HepG2 (cell line): ENCODE measurements at regions not wholly inside any gene's neighbourhood (a gene's known extent, or its start where the extent isn't known, plus 50 kb on each side); places are given as distances from the start of the nearest gene placed in this dataset.

Experiments used
- ATAC-seq: fragments of 200-7000 bp; cut with Tn5 transposase; 3 replicates; pipeline ENCODE4 v1.9.1; 2020; ENCODE audit warnings: mild to moderate bottlenecking, moderate library complexity
- BruUV-seq: library from RNA; stranded (reverse); fragments of 400-500 nt; replicated peaks from 2 replicates; lab custom pipeline; 2021; lab: Mats Ljungman, UMichigan
- CTCF ChIA-PET: fragments of 300-600 bp; formaldehyde crosslinking; extraction: SDS; loops from one replicate; lab custom pipeline; 2021; ENCODE audit warnings: low total read pairs, inconsistent platforms, low intra/inter-chr PET ratio; lab: Yijun Ruan, JAX
- POLR2A ChIA-PET: fragments of 350-600 bp; sonication (Branson Sonifier 250); formaldehyde crosslinking; loops from one replicate; lab custom pipeline; 2020; ENCODE audit warnings: antibody characterized with exemption, inconsistent platforms; lab: Yijun Ruan, JAX
- DNase-seq: peaks from one replicate; pipeline ENCODE4 v3.0.0-alpha.2; 2015; ENCODE audit warnings: low spot score
- FAIRE-seq: peaks from 3 replicates; lab custom pipeline; 2011; peaks lifted over from hg19 to GRCh38; lab: Jason Lieb, UNC
- H2AFZ ChIP-seq: one replicate; pipeline ENCODE4 v1.6.1; 2011; ENCODE audit warnings: low read length, inconsistent platforms
- H3K27ac ChIP-seq: fragments of 300-600 bp; 3 replicates; pipeline ENCODE4 v1.8.0; 2011; ENCODE audit warnings: mixed run types, mild to moderate bottlenecking, mixed read lengths, low read length, inconsistent platforms; ENCODE audit not compliant: insufficient read depth; ENCODE audit errors: extremely low read length
- H3K27me3 ChIP-seq, 2 experiments: fragments of 200-600 bp in 1 of 2; 2 replicates in 1 of 2; 3 replicates in 1 of 2; pipeline versions ENCODE4 v1.6.0 to v1.8.0; 2011; ENCODE audit warnings: low read length in 2 of 2, mild to moderate bottlenecking in 2 of 2, moderate library complexity in 2 of 2, inconsistent platforms in 1 of 2; ENCODE audit not compliant: insufficient read depth in 2 of 2, control insufficient read depth in 1 of 2
- H3K36me3 ChIP-seq, 2 experiments: fragments of 200-600 bp in 1 of 2; replicated peaks in 1 of 2; 2 replicates in 1 of 2; 3 replicates in 1 of 2; pipeline versions ENCODE4 v1.5.1 to v1.8.0; 2011; ENCODE audit warnings: low read length in 2 of 2, inconsistent platforms in 1 of 2; ENCODE audit not compliant: insufficient read depth in 2 of 2, control insufficient read depth in 1 of 2
- H3K4me1 ChIP-seq: 2 replicates; pipeline ENCODE4 v1.5.1; 2012; ENCODE audit warnings: low read length, inconsistent platforms; ENCODE audit not compliant: insufficient read depth
- H3K4me2 ChIP-seq: 2 replicates; pipeline ENCODE4 v1.6.0; 2011; ENCODE audit warnings: low read depth, low read length, inconsistent platforms
- H3K4me3 ChIP-seq, 3 experiments: fragments of 200-600 bp in 1 of 3; sonication (generic), shearing (Covaris generic) in 1 of 3; replicated peaks in 1 of 3; 2 replicates each; pipeline ENCODE4 v1.5.1; 2011 to 2016; ENCODE audit warnings: low read length in 3 of 3, inconsistent platforms in 2 of 3, low read depth in 2 of 3, mild to moderate bottlenecking in 2 of 3, control low read depth in 1 of 3, mixed read lengths in 1 of 3; ENCODE audit not compliant: insufficient read depth in 1 of 3
- H3K79me2 ChIP-seq: one replicate; pipeline ENCODE4 v1.6.1; 2011; ENCODE audit warnings: low read length, inconsistent platforms; ENCODE audit not compliant: insufficient read depth
- H3K9ac ChIP-seq: 2 replicates; pipeline ENCODE4 v1.6.0; 2011; ENCODE audit warnings: mild to moderate bottlenecking, low read depth, low read length, inconsistent platforms; ENCODE audit not compliant: insufficient read depth
- H3K9me3 ChIP-seq: 2 replicates; pipeline ENCODE4 v1.5.1; 2012; ENCODE audit warnings: mild to moderate bottlenecking, low read length
- H4K20me1 ChIP-seq: 2 replicates; pipeline ENCODE4 v1.6.0; 2011; ENCODE audit warnings: inconsistent platforms, mild to moderate bottlenecking, low read length, moderate library complexity; ENCODE audit not compliant: insufficient read depth
- BRF2 ChIP-seq: sonication (generic); formaldehyde crosslinking; IDR thresholded peaks from 2 replicates; pipeline ENCODE4 v1.8.1; 2022; ENCODE audit warnings: mild to moderate bottlenecking, missing genetic modification reagents
- FOSL1 ChIP-seq: sonication (generic); formaldehyde crosslinking; IDR thresholded peaks from 2 replicates; pipeline ENCODE4 v1.9.0; 2021; ENCODE audit warnings: missing genetic modification reagents, borderline replicate concordance
- MED8 ChIP-seq: sonication (generic); formaldehyde crosslinking; IDR thresholded peaks from 2 replicates; pipeline ENCODE4 v1.8.1; 2023; ENCODE audit warnings: mild to moderate bottlenecking, missing genetic modification reagents; ENCODE audit not compliant: insufficient replicate concordance
- NR2C2 ChIP-seq: sonication (generic); formaldehyde crosslinking; IDR thresholded peaks from 2 replicates; pipeline ENCODE4 v1.4.0; 2020; ENCODE audit warnings: missing genetic modification reagents, mild to moderate bottlenecking, moderate library complexity, borderline replicate concordance
- RARG ChIP-seq: sonication (generic); formaldehyde crosslinking; IDR thresholded peaks from 2 replicates; pipeline ENCODE4 v1.4.0; 2020; ENCODE audit warnings: low read depth, mild to moderate bottlenecking, missing genetic modification reagents
- TBX3 ChIP-seq: fragments of 450-650 bp; IDR thresholded peaks from 2 replicates; pipeline ENCODE4 v1.6.1; 2017; ENCODE audit warnings: antibody characterized with exemption, mild to moderate bottlenecking, inconsistent platforms, borderline replicate concordance
- ZFY ChIP-seq: sonication (generic); formaldehyde crosslinking; IDR thresholded peaks from 2 replicates; pipeline ENCODE4 v1.4.0; 2020; ENCODE audit warnings: missing genetic modification reagents
- ZMAT5 ChIP-seq: sonication (generic); formaldehyde crosslinking; IDR thresholded peaks from 2 replicates; pipeline ENCODE4 v1.5.0; 2020; ENCODE audit warnings: mild to moderate bottlenecking, low read depth, missing genetic modification reagents, borderline replicate concordance
- ZNF576 ChIP-seq: sonication (generic); formaldehyde crosslinking; IDR thresholded peaks from 2 replicates; pipeline ENCODE4 v1.4.0; 2020; ENCODE audit warnings: mild to moderate bottlenecking, missing genetic modification reagents
- ZNF589 ChIP-seq: sonication (generic); formaldehyde crosslinking; conservative IDR thresholded peaks from 2 replicates; pipeline ENCODE4 v1.8.0; 2022; ENCODE audit warnings: mild to moderate bottlenecking, moderate library complexity, missing genetic modification reagents
- ZNF749 ChIP-seq: sonication (generic); formaldehyde crosslinking; IDR thresholded peaks from 2 replicates; pipeline ENCODE4 v1.8.0; 2022; ENCODE audit warnings: mild to moderate bottlenecking, missing genetic modification reagents, moderate library complexity, borderline replicate concordance
- WGBS: methylation state at CpG from one replicate; pipeline ENCODE4 v1.1.6; 2017; ENCODE audit warnings: low lambda C conversion rate; 5-methylcytosine and 5-hydroxymethylcytosine counted together
- in situ Hi-C: cut with HindIII; loops from 2 replicates; pipeline ENCODE4 v1.10.0; 2017; ENCODE audit warnings: low pct_unique_long_range_greater_than_20kb; ENCODE audit not compliant: extremely low pct_ligation_motif_present
- intact Hi-C: fragments of 100-400 bp; cut with micrococcal nuclease; formaldehyde crosslinking; loops from one replicate; pipeline ENCODE4 v1.10.0; 2022; ENCODE audit not compliant: unreplicated experiment

GRCh38 chr21:20611008-20611407, 387.2 kb upstream of the NCAM2 start (continued):
- TF ChIP-seq ZNF749 (CRISPR knock-in tag) (no peak), ZMAT5 (no peak), FOSL1 (CRISPR knock-in tag) (no peak), RARG (CRISPR knock-in tag) (no peak)
- TF ChIP-seq, all 625 proteins: peak for 0

GRCh38 chr21:20613654-20614053, 384.6 kb upstream of the NCAM2 start:
- TF ChIP-seq MED8 (CRISPR knock-in tag) (no peak), ZNF576 (CRISPR knock-in tag) (no peak), ZNF589 (no peak), NR2C2 (CRISPR knock-in tag) (no peak), ZFY (CRISPR knock-in tag) (no peak), TBX3 (no peak), BRF2 (CRISPR knock-in tag) (no peak)
- Histone ChIP-seq H3K4me3 (no peak overlapping the region), H3K4me1 (no peaks in the 10 kb centered on the region), H3K79me2 (no peaks in the 10 kb centered on the region), H3K27ac (no peak overlapping the region), H2AFZ (no peak overlapping the region), H3K36me3 (no peaks in the 10 kb centered on the region), H3K4me2 (no peak overlapping the region), H3K9me3 (peaks cover 81% of the 10 kb centered on the region), H3K9ac (no peak overlapping the region), H4K20me1 (no peaks in the 10 kb centered on the region), H3K27me3 (no peaks in the 10 kb centered on the region)
- intact Hi-C loops (no loop called here), in situ Hi-C loops (no loop called here)
- no peak for DNase-seq
- FAIRE-seq = no peak
- ChIA-PET POLR2A (no interaction called here), CTCF (no interaction called here)
- no TSS peak for BruUV-seq
- no peak for ATAC-seq
- 0% methylated on average over 1 of the region's 2 CpGs for WGBS
